Testis (tissue), 2 donors: ENCODE measurements at regions not wholly inside any gene's neighbourhood (a gene's known extent, or its start where the extent isn't known, plus 50 kb on each side); places are given as distances from the start of the nearest gene placed in this dataset.
"Not testable (repeated sequence)": the region's sequence is repeated elsewhere in the genome, so short reads cannot be mapped to it uniquely, and the experiment has no call there.

Experiments
- POLR2A ChIP-seq: fragments of 450-650 bp; IDR thresholded peaks from one replicate; pipeline ENCODE4 v1.6.1; 2017; ENCODE audit warnings: antibody characterized with exemption, mild to moderate bottlenecking, moderate library complexity
- TF ChIP-seq, protein P1 (sequence below), 3 experiments: fragments of 450-650 bp in 2 of 3; fragments of 200-600 bp in 1 of 3; sonication (generic) in 1 of 3; IDR thresholded peaks; one replicate each; pipeline ENCODE4 v1.5.1; 2016 to 2019; ENCODE audit warnings: antibody characterized with exemption in 3 of 3, mild to moderate bottlenecking in 2 of 3, moderate library complexity in 1 of 3

GRCh38 chr21:10021462-10021861, 499.9 kb upstream of the TPTE start:
- not testable (repeated sequence) for TF ChIP-seq POLR2A
- TF ChIP-seq, protein P1, sequence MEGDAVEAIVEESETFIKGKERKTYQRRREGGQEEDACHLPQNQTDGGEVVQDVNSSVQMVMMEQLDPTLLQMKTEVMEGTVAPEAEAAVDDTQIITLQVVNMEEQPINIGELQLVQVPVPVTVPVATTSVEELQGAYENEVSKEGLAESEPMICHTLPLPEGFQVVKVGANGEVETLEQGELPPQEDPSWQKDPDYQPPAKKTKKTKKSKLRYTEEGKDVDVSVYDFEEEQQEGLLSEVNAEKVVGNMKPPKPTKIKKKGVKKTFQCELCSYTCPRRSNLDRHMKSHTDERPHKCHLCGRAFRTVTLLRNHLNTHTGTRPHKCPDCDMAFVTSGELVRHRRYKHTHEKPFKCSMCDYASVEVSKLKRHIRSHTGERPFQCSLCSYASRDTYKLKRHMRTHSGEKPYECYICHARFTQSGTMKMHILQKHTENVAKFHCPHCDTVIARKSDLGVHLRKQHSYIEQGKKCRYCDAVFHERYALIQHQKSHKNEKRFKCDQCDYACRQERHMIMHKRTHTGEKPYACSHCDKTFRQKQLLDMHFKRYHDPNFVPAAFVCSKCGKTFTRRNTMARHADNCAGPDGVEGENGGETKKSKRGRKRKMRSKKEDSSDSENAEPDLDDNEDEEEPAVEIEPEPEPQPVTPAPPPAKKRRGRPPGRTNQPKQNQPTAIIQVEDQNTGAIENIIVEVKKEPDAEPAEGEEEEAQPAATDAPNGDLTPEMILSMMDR (IDR thresholded peaks at IDR 0.05), result not testable (repeated sequence)
